Keratinocyte (primary cell): ENCODE measurements at regions not wholly inside any gene's neighbourhood (a gene's known extent, or its start where the extent isn't known, plus 50 kb on each side); places are given as distances from the start of the nearest gene placed in this dataset.

ENCODE experiments used
- DNase-seq: peaks from one replicate; pipeline ENCODE4 v3.0.0-alpha.2; 2011; ENCODE audit warnings: low read depth, missing footprints, low spot score
- FAIRE-seq: peaks from 2 replicates; lab custom pipeline; 2011; peaks lifted over from hg19 to GRCh38; lab: Jason Lieb, UNC
- H2AFZ ChIP-seq: 2 replicates; pipeline ENCODE4 v1.6.0; 2012; ENCODE audit warnings: low read length, control low read depth, inconsistent platforms; ENCODE audit not compliant: control insufficient read depth
- H3K27ac ChIP-seq: 2 replicates; pipeline ENCODE4 v1.5.1; 2011; ENCODE audit warnings: low read length; ENCODE audit not compliant: control insufficient read depth, insufficient read depth
- H3K27me3 ChIP-seq: 3 replicates; pipeline ENCODE4 v1.6.0; 2011; ENCODE audit warnings: low read length; ENCODE audit not compliant: control insufficient read depth, insufficient read depth; ENCODE audit errors: extremely low read depth
- H3K36me3 ChIP-seq, 2 experiments: 2 replicates in 1 of 2; 3 replicates in 1 of 2; pipeline ENCODE4 v1.5.1; 2011; ENCODE audit warnings: low read length in 2 of 2, mild to moderate bottlenecking in 1 of 2; ENCODE audit not compliant: control insufficient read depth in 2 of 2, insufficient read depth in 2 of 2; ENCODE audit errors: extremely low read depth in 1 of 2
- H3K4me1 ChIP-seq: 3 replicates; pipeline ENCODE4 v1.5.1; 2011; ENCODE audit warnings: low read length; ENCODE audit not compliant: control insufficient read depth, insufficient read depth; ENCODE audit errors: extremely low read depth
- H3K4me2 ChIP-seq: 3 replicates; pipeline ENCODE4 v1.6.0; 2011; ENCODE audit warnings: low read depth, low read length; ENCODE audit not compliant: control insufficient read depth, insufficient read depth; ENCODE audit errors: extremely low read depth
- H3K4me3 ChIP-seq, 3 experiments: fragments of 200-600 bp in 1 of 3; sonication (generic) in 1 of 3; 2 replicates in 2 of 3; 3 replicates in 1 of 3; pipeline ENCODE4 v1.5.1; 2011 to 2016; ENCODE audit warnings: low read length in 3 of 3, mild to moderate bottlenecking in 3 of 3, control low read depth in 2 of 3, inconsistent platforms in 1 of 3, low read depth in 1 of 3, mixed read lengths in 1 of 3, mixed run types in 1 of 3, moderate library complexity in 1 of 3; ENCODE audit not compliant: control insufficient read depth in 2 of 3, insufficient read depth in 2 of 3; ENCODE audit errors: extremely low read depth in 1 of 3
- H3K79me2 ChIP-seq: 2 replicates; pipeline ENCODE4 v1.6.0; 2012; ENCODE audit warnings: low read length; ENCODE audit not compliant: control insufficient read depth, insufficient read depth
- H3K9ac ChIP-seq: 3 replicates; pipeline ENCODE4 v1.6.0; 2011; ENCODE audit warnings: low read length; ENCODE audit not compliant: control insufficient read depth, insufficient read depth; ENCODE audit errors: extremely low read depth
- H3K9me1 ChIP-seq: 3 replicates; pipeline ENCODE4 v1.6.0; 2011; ENCODE audit warnings: low read length; ENCODE audit not compliant: control insufficient read depth, insufficient read depth; ENCODE audit errors: extremely low read depth
- H3K9me3 ChIP-seq: 2 replicates; pipeline ENCODE4 v1.5.1; 2012; ENCODE audit warnings: low read depth, low read length; ENCODE audit not compliant: control insufficient read depth
- H4K20me1 ChIP-seq: 3 replicates; pipeline ENCODE4 v1.6.0; 2011; ENCODE audit warnings: low read length; ENCODE audit not compliant: control insufficient read depth, insufficient read depth; ENCODE audit errors: extremely low read depth
- EZH2 ChIP-seq: IDR thresholded peaks from one replicate; pipeline ENCODE4 v1.6.1; 2012; ENCODE audit warnings: inconsistent platforms, mild to moderate bottlenecking, low read length, moderate library complexity
- dilution Hi-C: fragments of 300-500 bp; cut with MboI; formaldehyde crosslinking; loops from one replicate; pipeline ENCODE4 v1.7.0; 2020; ENCODE audit warnings: low sequenced_read_pairs; ENCODE audit not compliant: extremely low pct_ligation_motif_present
- TF ChIP-seq, protein P1 (sequence below), 3 experiments: IDR thresholded peaks in 1 of 3; conservative IDR thresholded peaks in 1 of 3; optimal IDR thresholded peaks in 1 of 3; 2 replicates in 2 of 3; 3 replicates in 1 of 3; pipeline versions ENCODE3 to v1.5.1; 2011; ENCODE audit warnings: low read length in 3 of 3, mild to moderate bottlenecking in 3 of 3, moderate library complexity in 2 of 3, control low read depth in 1 of 3, inconsistent platforms in 1 of 3; ENCODE audit not compliant: insufficient read depth in 2 of 3; ENCODE audit errors: extremely low read depth in 1 of 3

DNA sequence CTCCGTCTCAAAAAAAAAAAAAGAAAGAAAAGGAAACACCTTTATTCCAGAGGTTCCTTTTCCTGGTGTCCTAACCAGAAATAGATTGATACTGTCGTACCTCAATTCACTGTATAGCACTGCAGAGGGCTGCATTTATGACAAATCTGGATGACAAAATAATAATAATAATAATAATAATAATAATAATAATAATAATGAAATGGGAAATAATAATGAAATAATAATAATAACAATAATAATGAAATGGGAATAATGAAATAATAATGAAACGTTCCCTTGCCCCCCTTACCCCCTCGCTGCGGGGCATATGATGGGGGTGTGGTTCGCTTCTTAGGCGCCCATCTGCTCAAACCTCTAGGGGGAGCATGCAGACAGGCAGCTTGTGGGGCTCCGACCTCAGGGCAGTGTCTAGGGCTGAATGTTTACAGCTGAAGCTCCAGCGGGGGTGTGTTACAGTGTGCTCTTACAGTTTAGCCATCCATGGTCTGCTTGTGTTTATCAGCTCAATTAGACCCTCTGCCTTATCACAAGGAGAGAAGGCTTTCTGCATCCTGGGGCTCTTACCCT, 1088.3 kb upstream of the SEL1L start:
- no peaks in the 10 kb centered on the region for H4K20me1 ChIP-seq
- DNase-seq (no peak), FAIRE-seq (no peak)
- H3K9me1 ChIP-seq, result no peaks in the 10 kb centered on the region
- H3K4me1 ChIP-seq, result no peaks in the 10 kb centered on the region
- dilution Hi-C loops, result no loop called here
- no peak overlapping the region for H3K4me2 ChIP-seq
- no peak overlapping the region for H2AFZ ChIP-seq
- H3K4me3 ChIP-seq, result no peak overlapping the region
- H3K9me3 ChIP-seq, result no peaks in the 10 kb centered on the region
- H3K79me2 ChIP-seq, result no peaks in the 10 kb centered on the region
- no peak for TF ChIP-seq EZH2
- TF ChIP-seq, protein P1, sequence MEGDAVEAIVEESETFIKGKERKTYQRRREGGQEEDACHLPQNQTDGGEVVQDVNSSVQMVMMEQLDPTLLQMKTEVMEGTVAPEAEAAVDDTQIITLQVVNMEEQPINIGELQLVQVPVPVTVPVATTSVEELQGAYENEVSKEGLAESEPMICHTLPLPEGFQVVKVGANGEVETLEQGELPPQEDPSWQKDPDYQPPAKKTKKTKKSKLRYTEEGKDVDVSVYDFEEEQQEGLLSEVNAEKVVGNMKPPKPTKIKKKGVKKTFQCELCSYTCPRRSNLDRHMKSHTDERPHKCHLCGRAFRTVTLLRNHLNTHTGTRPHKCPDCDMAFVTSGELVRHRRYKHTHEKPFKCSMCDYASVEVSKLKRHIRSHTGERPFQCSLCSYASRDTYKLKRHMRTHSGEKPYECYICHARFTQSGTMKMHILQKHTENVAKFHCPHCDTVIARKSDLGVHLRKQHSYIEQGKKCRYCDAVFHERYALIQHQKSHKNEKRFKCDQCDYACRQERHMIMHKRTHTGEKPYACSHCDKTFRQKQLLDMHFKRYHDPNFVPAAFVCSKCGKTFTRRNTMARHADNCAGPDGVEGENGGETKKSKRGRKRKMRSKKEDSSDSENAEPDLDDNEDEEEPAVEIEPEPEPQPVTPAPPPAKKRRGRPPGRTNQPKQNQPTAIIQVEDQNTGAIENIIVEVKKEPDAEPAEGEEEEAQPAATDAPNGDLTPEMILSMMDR (optimal IDR thresholded peaks at IDR 0.05 in 1 of 3, IDR thresholded peaks at IDR 0.05 in 1 of 3, conservative IDR thresholded peaks at IDR 0.05 in 1 of 3; ENCODE audit: extremely low read depth in 1 of 3, insufficient read depth in 2 of 3, low read length in 3 of 3), result no peak
- no peak overlapping the region for H3K9ac ChIP-seq
- H3K36me3 ChIP-seq, result no peaks in the 10 kb centered on the region
- H3K27me3 ChIP-seq, result no peaks in the 10 kb centered on the region
- H3K27ac ChIP-seq, result no peak overlapping the region

DNA sequence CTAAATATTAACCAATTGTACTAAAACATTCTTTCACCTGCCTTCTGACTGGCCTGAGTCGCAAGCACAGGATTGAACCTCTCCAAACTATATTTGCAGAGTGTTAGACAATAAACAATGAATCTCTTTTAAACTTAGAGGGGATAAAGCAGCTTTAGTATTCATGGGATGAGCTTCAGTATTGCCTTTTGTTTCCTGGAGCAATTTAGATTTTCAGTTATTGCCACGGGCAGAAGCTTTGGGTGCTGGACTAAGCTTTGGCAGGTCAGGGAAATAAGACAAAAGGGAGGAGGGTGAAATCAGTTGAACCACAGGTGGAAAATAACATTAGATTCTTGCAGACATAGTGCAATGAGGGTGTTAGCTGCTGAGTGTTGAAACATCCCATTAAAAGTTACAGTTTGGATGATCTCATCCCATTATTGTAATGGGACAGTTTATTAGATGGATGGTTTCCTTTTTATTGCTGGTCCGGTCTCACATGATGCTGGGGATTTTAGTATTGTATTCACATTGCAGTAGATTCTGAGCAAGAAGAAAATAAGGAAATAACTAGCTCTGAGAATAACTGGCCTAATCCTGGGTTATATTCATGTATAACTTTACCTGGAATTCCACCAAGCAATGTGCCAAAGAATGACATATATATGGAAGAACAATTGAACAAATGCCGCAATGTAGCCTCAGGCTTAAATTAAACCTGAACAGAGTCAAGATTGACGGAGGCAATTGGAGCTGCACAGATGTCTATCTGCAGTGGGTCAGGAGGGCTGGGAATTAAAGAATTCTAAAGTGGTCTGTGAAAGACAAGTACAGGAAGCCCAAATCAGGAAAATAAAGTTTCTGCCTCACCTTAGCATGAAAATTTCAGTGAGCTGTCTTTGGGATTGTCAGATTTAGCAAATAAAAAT, 1092.8 kb upstream of the SEL1L start:
- Histone ChIP-seq H3K79me2 (no peaks in the 10 kb centered on the region), H3K4me3 (no peak overlapping the region), H3K9me1 (no peaks in the 10 kb centered on the region), H2AFZ (no peak overlapping the region), H3K36me3 (no peaks in the 10 kb centered on the region), H3K4me1 (no peaks in the 10 kb centered on the region), H3K27ac (no peak overlapping the region), H3K9me3 (no peaks in the 10 kb centered on the region), H3K9ac (no peak overlapping the region), H4K20me1 (no peaks in the 10 kb centered on the region), H3K4me2 (no peak overlapping the region), H3K27me3 (no peaks in the 10 kb centered on the region)
- TF ChIP-seq, protein P1 (optimal IDR thresholded peaks at IDR 0.05 in 1 of 3, IDR thresholded peaks at IDR 0.05 in 1 of 3, conservative IDR thresholded peaks at IDR 0.05 in 1 of 3; ENCODE audit: extremely low read depth in 1 of 3, insufficient read depth in 2 of 3, low read length in 3 of 3), result no peak
- TF ChIP-seq EZH2, result no peak
- dilution Hi-C loops, result no loop called here
- FAIRE-seq (no peak), DNase-seq (no peak)
